AG04449 (cell line): ENCODE measurements at regions not wholly inside any gene's neighbourhood (a gene's known extent, or its start where the extent isn't known, plus 50 kb on each side); places are given as distances from the start of the nearest gene placed in this dataset.

Source experiments
- CTCF ChIA-PET: fragments of 350-600 bp; formaldehyde crosslinking; extraction: SDS; loops from one replicate; lab custom pipeline; 2021; ENCODE audit warnings: antibody characterized with exemption; lab: Yijun Ruan, JAX
- POLR2A ChIA-PET: fragments of 400-600, 350-600 bp; formaldehyde crosslinking; extraction: SDS; loops from one replicate; lab custom pipeline; 2020; ENCODE audit warnings: antibody characterized with exemption, inconsistent platforms; lab: Yijun Ruan, JAX
- DNase-seq: peaks from one replicate; pipeline ENCODE4 v3.0.0-alpha.2; 2010; ENCODE audit warnings: low read depth, low spot score
- H3K4me3 ChIP-seq: 2 replicates; pipeline ENCODE4 v1.5.1; 2011; ENCODE audit warnings: low read depth, mild to moderate bottlenecking, control low read depth, low read length
- CTCF ChIP-seq: IDR thresholded peaks from one replicate; pipeline ENCODE4 v1.5.1; 2011; ENCODE audit warnings: mild to moderate bottlenecking, moderate library complexity, low read length, control low read depth, inconsistent platforms; ENCODE audit not compliant: insufficient read depth; ENCODE audit errors: missing control alignments

DNA sequence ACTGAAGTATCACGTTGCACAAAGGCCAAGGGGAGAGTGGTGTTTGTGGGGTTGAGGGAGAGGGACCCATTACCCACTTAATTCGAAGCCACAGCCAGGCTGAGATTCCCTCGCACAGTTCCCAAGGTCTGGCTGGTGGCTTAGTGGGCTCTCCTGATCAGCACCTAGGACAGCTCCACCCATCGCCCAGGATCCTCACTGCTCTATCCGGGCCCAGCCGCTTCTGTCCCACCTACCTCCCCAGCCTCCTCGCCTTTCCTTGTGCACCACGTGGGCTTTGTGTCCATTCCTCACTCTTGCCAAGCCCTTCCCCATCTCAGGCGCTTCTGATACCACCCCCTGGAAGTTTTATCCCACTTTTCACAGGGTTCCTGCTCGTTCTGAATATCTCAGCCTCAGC lies 163.5 kb downstream of the CCT6B start:
- ChIA-PET CTCF (no interaction called here), POLR2A (no interaction called here)
- H3K4me3 ChIP-seq = no peak overlapping the region
- no peak for DNase-seq
- no peak for TF ChIP-seq CTCF

DNA sequence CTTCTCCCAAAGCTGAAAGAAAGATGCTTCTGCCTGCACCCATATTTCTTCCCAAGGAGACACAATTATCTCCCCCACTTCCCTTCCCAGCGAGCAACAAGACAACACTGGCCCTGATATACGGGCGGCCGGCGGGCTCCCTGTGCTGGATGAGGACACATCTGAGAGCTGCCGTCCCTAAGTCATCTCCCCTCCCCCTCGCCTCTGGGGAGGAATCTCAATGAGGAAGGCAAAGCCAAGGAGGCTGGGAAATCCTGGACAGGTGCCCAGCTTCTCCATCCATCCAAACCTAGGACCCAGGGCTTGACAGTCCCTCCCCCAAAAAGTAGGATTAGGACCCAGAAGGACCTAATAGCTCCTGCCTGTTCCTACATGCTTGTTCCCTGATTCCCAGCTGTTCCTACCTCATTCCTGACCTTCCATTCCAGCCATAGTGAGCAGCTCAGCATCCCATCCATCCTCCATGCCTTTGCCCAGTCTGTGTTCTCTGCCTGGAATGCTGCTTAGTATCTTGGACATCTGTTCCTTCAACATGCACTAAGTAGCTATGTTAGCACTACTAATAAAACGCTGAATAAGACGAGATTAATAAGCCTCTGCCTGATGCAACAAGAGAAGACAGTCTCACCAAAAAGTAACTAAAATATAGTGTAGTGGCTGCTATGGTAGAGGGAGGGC lies 167.9 kb downstream of the CCT6B start:
- no peak for TF ChIP-seq CTCF
- CTCF ChIA-PET = no interaction called here
- no peak for DNase-seq
- POLR2A ChIA-PET = no interaction called here
- no peak overlapping the region for H3K4me3 ChIP-seq

DNA sequence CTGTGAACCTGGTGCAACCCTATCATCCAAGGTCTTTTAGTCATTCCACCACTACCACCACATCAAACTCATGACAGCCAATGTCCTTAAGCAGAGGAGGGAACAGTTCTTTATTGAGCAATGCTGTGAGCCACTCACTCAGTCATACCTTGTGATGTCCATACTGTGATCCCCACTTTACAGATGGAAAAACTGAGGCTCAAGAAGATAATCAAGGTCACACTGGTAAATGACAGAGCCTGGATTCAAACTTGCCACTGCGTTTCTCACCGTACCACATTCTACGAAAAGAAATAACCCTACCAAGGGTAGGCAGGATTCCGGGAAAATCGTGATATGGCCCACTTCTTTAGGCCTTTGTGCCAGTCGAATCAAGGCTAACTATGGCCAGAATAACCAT lies 172.6 kb downstream of the CCT6B start:
- ChIA-PET POLR2A (no interaction called here), CTCF (no interaction called here)
- no peak for TF ChIP-seq CTCF
- no peak for DNase-seq
- no peak overlapping the region for H3K4me3 ChIP-seq

- ChIA-PET POLR2A (no interaction called here), CTCF (no interaction called here)
- no peak overlapping the region for H3K4me3 ChIP-seq
- TF ChIP-seq CTCF = no peak
- DNase-seq = no peak
Observed at GRCh38 chr17:34784526-34784925, 176.7 kb downstream of the CCT6B start.

GRCh38 chr17:34782271-34782670 lies 179.0 kb downstream of the CCT6B start:
- ChIA-PET POLR2A (no interaction called here), CTCF (no interaction called here)
- no peak overlapping the region for H3K4me3 ChIP-seq
- DNase-seq = no peak
- no peak for TF ChIP-seq CTCF

DNA sequence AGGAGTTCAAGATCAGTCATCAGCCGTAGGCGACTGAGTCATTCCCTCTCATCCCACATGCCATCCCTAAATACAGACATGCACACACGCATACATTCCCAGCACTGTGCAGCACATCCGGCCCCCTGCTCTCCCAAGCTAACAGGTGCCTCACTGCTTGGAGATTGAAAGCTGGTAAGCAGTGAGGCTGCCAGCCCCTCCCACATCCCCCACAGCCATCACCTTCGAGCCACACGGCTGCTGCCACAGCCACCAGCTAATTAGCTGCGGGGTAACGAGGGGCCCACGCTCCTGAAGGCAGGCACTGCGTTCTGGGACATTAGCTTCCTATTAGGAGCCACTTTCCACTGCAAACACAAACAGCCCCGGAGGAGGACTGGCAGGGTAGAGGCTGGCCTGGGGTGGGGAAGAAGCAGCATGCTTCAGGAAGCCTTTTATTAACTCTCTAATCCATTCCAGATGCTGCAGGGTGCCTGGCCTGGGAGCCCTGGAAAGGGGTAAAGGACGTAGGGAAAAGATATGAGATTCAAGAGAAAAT lies 179.6 kb downstream of the CCT6B start:
- no peak overlapping the region for H3K4me3 ChIP-seq
- no peak for TF ChIP-seq CTCF
- ChIA-PET POLR2A (no interaction called here), CTCF (no interaction called here)
- no peak for DNase-seq
